NOMO-1 (cell line): ENCODE measurements at regions not wholly inside any gene's neighbourhood (a gene's known extent, or its start where the extent isn't known, plus 50 kb on each side); places are given as distances from the start of the nearest gene placed in this dataset.

Experiments
- DNase-seq, 2 experiments: peaks; one replicate each; lab custom pipeline; 2025; ENCODE audit not compliant: unreplicated experiment in 2 of 2; lab: John Stamatoyannopoulos, UW

GRCh38 chr3:117355566-117355965 is 646.0 kb downstream of the TUSC7 start:
- DNase-seq, result peak in 1 of 2 experiments; percentile 22

- no peak for DNase-seq
Measured at GRCh38 chr3:117356091-117356705, 646.6 kb downstream of the TUSC7 start.

GRCh38 chr3:117358717-117359314 is 649.2 kb downstream of the TUSC7 start:
- DNase-seq, result no peak

GRCh38 chr3:117366574-117366973 is 657.0 kb downstream of the TUSC7 start:
- DNase-seq, result no peak

- no peak for DNase-seq
Measured at GRCh38 chr3:117367861-117368260, 658.3 kb downstream of the TUSC7 start.

GRCh38 chr3:117380631-117381030 is 671.1 kb downstream of the TUSC7 start:
- DNase-seq, result no peak

GRCh38 chr3:117393119-117393518 is 683.5 kb downstream of the TUSC7 start:
- no peak for DNase-seq

- DNase-seq, result no peak
Measured at GRCh38 chr3:117398141-117398899, 688.7 kb downstream of the TUSC7 start.

GRCh38 chr3:117399311-117400078 is 689.9 kb downstream of the TUSC7 start:
- DNase-seq, result no peak

GRCh38 chr3:117400303-117400702 is 690.7 kb downstream of the TUSC7 start:
- no peak for DNase-seq

- DNase-seq, result peak in 1 of 2 experiments; percentile 8
Measured at GRCh38 chr3:117404141-117404540, 694.6 kb downstream of the TUSC7 start.

- DNase-seq, result no peak
Measured at GRCh38 chr3:117404730-117405129, 695.2 kb downstream of the TUSC7 start.

GRCh38 chr3:117405359-117405758 is 695.8 kb downstream of the TUSC7 start:
- DNase-seq, result no peak

- DNase-seq, result peak in 1 of 2 experiments; percentile 21
Measured at GRCh38 chr3:117407317-117407716, 697.7 kb downstream of the TUSC7 start.

- no peak for DNase-seq
Measured at GRCh38 chr3:117408811-117409210, 699.2 kb downstream of the TUSC7 start.

- no peak for DNase-seq
Measured at GRCh38 chr3:117409256-117409655, 699.7 kb downstream of the TUSC7 start.

- no peak for DNase-seq
Measured at GRCh38 chr3:117409701-117410459, 700.3 kb downstream of the TUSC7 start.

- peak in 1 of 2 experiments; percentile 66 for DNase-seq
Measured at GRCh38 chr3:117411971-117412370, 702.4 kb downstream of the TUSC7 start.

- DNase-seq, result no peak
Measured at GRCh38 chr3:117417411-117417810, 707.8 kb downstream of the TUSC7 start.

GRCh38 chr3:117427081-117427480 is 717.5 kb downstream of the TUSC7 start:
- DNase-seq, result no peak
